CD4-positive, alpha-beta T cell (primary cell): ENCODE measurements at regions not wholly inside any gene's neighbourhood (a gene's known extent, or its start where the extent isn't known, plus 50 kb on each side); places are given as distances from the start of the nearest gene placed in this dataset.

Experiments used
- ATAC-seq: fragments of 200-7000 bp; cut with Tn5 transposase; one replicate; pipeline ENCODE4 v1.10.0; 2022; ENCODE audit warnings: mild to moderate bottlenecking; ENCODE audit not compliant: poor library complexity
- CTCF ChIA-PET: fragments of 350-600 bp; sonication (Branson Sonifier 250); formaldehyde crosslinking; loops from one replicate; lab custom pipeline; 2021; ENCODE audit warnings: antibody characterized with exemption, inconsistent platforms; lab: Charles Lee
- POLR2A ChIA-PET: fragments of 350-600 bp; sonication (Branson Sonifier 250); formaldehyde crosslinking; loops from one replicate; lab custom pipeline; 2021; ENCODE audit warnings: antibody characterized with exemption, inconsistent platforms; lab: Charles Lee
- DNase-seq, 14 experiments: peaks; one replicate each; pipeline ENCODE4 v3.0.0-alpha.2; 2013 to 2020; ENCODE audit warnings: mixed read lengths in 2 of 14
- H3K27ac ChIP-seq, 2 donors: one replicate each; pipeline versions ENCODE4 v1.5.1 to v1.7.0; 2013; ENCODE audit warnings: low read length in 2 of 2, low read depth in 1 of 2, mild to moderate bottlenecking in 1 of 2
- H3K27me3 ChIP-seq, 2 experiments: 1 replicate in 1 of 2; 2 replicates in 1 of 2; pipeline versions ENCODE4 v1.6.1 to v1.7.0; 2013; ENCODE audit warnings: low read length in 2 of 2, control low read depth in 1 of 2, mild to moderate bottlenecking in 1 of 2, moderate library complexity in 1 of 2; ENCODE audit not compliant: insufficient read depth in 2 of 2, control insufficient read depth in 1 of 2
- H3K36me3 ChIP-seq: one replicate; pipeline ENCODE4 v1.6.1; 2013; ENCODE audit warnings: low read length, control low read depth; ENCODE audit not compliant: insufficient read depth
- H3K4me1 ChIP-seq: one replicate; pipeline ENCODE4 v1.6.1; 2013; ENCODE audit warnings: low read length, control low read depth; ENCODE audit not compliant: insufficient read depth
- H3K4me3 ChIP-seq: one replicate; pipeline ENCODE4 v1.5.1; 2013; ENCODE audit warnings: mild to moderate bottlenecking, low read length, moderate library complexity
- H3K9me3 ChIP-seq, 2 experiments: 1 replicate in 1 of 2; 2 replicates in 1 of 2; pipeline versions ENCODE4 v1.6.1 to v1.7.0; 2013; ENCODE audit warnings: low read length in 2 of 2, mild to moderate bottlenecking in 2 of 2, control low read depth in 1 of 2, moderate library complexity in 1 of 2; ENCODE audit not compliant: control insufficient read depth in 1 of 2, insufficient read depth in 1 of 2
- H3K27ac Mint-ChIP-seq: one replicate; pipeline ENCODE4 v1.8.0; 2020; ENCODE audit warnings: mixed read lengths
- H3K27me3 Mint-ChIP-seq: one replicate; pipeline ENCODE4 v1.8.0; 2021; ENCODE audit warnings: mixed read lengths
- H3K36me3 Mint-ChIP-seq: one replicate; pipeline ENCODE4 v1.8.0; 2021; ENCODE audit warnings: low read depth, mixed read lengths
- H3K4me1 Mint-ChIP-seq: one replicate; pipeline ENCODE4 v1.8.0; 2021; ENCODE audit warnings: low read depth, mixed read lengths
- H3K4me3 Mint-ChIP-seq: one replicate; pipeline ENCODE4 v1.8.0; 2020; ENCODE audit warnings: mild to moderate bottlenecking, mixed read lengths
- H3K9me3 Mint-ChIP-seq: one replicate; pipeline ENCODE4 v1.8.0; 2020; ENCODE audit warnings: mixed read lengths
- CTCF ChIP-seq: fragments of 200-600 bp; IDR thresholded peaks from one replicate; pipeline ENCODE4 v1.8.0; 2022; ENCODE audit warnings: antibody characterized with exemption, mild to moderate bottlenecking
- intact Hi-C, 2 experiments: fragments of 100-400 bp; cut with DNase I in 1 of 2; cut with micrococcal nuclease in 1 of 2; formaldehyde crosslinking; loops; one replicate each; pipeline versions ENCODE4 v1.15.1 to v1.9.0; 2023 to 2025; cut with DNase I, micrococcal nuclease

GRCh38 chr6:137764464-137764863, 102.6 kb upstream of the TNFAIP3 start:
- Histone ChIP-seq H3K4me1 (peaks cover 25% of the 10 kb centered on the region), H3K4me3 (no peak overlapping the region), H3K27me3 (no peaks in the 10 kb centered on the region), H3K27ac (no peak overlapping the region), H3K9me3 (no peaks in the 10 kb centered on the region), H3K36me3 (no peaks in the 10 kb centered on the region)
- Mint-ChIP-seq H3K36me3 (no peaks in the 10 kb centered on the region), H3K4me1 (peaks cover 30% of the 10 kb centered on the region), H3K4me3 (no peak overlapping the region), H3K27ac (no peak overlapping the region), H3K9me3 (no peaks in the 10 kb centered on the region), H3K27me3 (no peaks in the 10 kb centered on the region)
- ATAC-seq: no peak
- DNase-seq: no peak
- ChIA-PET POLR2A (no interaction called here), CTCF (no interaction called here)
- intact Hi-C loops: no loop called here
- no peak for TF ChIP-seq CTCF

DNA sequence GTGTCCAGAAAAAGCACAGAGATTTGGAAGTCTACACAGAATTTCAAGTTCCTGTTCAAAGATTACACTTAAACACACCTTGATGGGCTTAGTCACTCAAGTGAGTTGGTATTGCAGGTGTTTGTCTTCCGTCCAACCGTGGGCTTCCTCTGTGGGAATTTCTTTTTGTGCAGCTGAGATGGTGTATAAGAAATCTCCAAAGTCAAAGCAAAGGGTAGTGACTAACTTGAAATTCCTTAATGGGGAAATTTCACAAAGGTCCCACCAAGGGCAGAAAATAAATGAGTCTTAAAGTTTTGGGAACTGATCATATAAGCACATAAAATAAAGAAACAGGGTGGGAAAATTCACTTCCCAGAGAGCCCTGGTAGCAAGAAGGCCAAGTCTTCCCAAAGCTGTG, 102.0 kb upstream of the TNFAIP3 start:
- no peak for TF ChIP-seq CTCF
- Histone ChIP-seq H3K9me3 (no peaks in the 10 kb centered on the region), H3K4me3 (no peak overlapping the region), H3K36me3 (no peaks in the 10 kb centered on the region), H3K27ac (no peak overlapping the region), H3K4me1 (peaks cover 25% of the 10 kb centered on the region), H3K27me3 (no peaks in the 10 kb centered on the region)
- Mint-ChIP-seq H3K4me3 (no peak overlapping the region), H3K9me3 (no peaks in the 10 kb centered on the region), H3K36me3 (no peaks in the 10 kb centered on the region), H3K27me3 (no peaks in the 10 kb centered on the region), H3K27ac (no peak overlapping the region), H3K4me1 (peaks cover 30% of the 10 kb centered on the region)
- intact Hi-C loops: loop anchor here in 1 of 2 experiments (5.0 kb wide), 1 partner anchor 38 kb away; no protein-coding TSS in a partner anchor
- ChIA-PET POLR2A (no interaction called here), CTCF (no interaction called here)
- DNase-seq: no peak
- ATAC-seq: no peak

GRCh38 chr6:137766596-137767370, 100.3 kb upstream of the TNFAIP3 start:
- no peaks in the 10 kb centered on the region for H3K27me3 Mint-ChIP-seq
- H3K27me3 ChIP-seq: no peaks in the 10 kb centered on the region
- intact Hi-C loops: loop anchor here in 1 of 2 experiments (5.0 kb wide), 1 partner anchor 39 kb away; no protein-coding TSS in a partner anchor
- H3K9me3 ChIP-seq: no peaks in the 10 kb centered on the region
- no peak overlapping the region for H3K27ac ChIP-seq
- H3K4me1 ChIP-seq: peaks cover 25% of the 10 kb centered on the region
- peaks cover 30% of the 10 kb centered on the region for H3K4me1 Mint-ChIP-seq
- H3K27ac Mint-ChIP-seq: peak overlapping the region; percentile 53
- TF ChIP-seq CTCF: no peak
- ATAC-seq (no peak), DNase-seq (no peak)
- no peaks in the 10 kb centered on the region for H3K36me3 ChIP-seq
- H3K4me3 ChIP-seq: no peak overlapping the region
- H3K9me3 Mint-ChIP-seq: no peaks in the 10 kb centered on the region
- no peak overlapping the region for H3K4me3 Mint-ChIP-seq
- ChIA-PET CTCF (no interaction called here), POLR2A (no interaction called here)
- H3K36me3 Mint-ChIP-seq: no peaks in the 10 kb centered on the region
